ENCODE measurements at regions not wholly inside any gene's neighbourhood (a gene's known extent, or its start where the extent isn't known, plus 50 kb on each side); places are given as distances from the start of the nearest gene placed in this dataset.

GRCh38 chr10:44012921-44013320 is 364.2 kb upstream of the ZNF32 start:
- Histone ChIP-seq H3K9ac (ENCODE audit: low read depth in 1 of 2, low read length in 2 of 2) (no peak overlapping the region), H3K4me3 (ENCODE audit: low read length in 2 of 2) (no peak overlapping the region), H3K36me3 (ENCODE audit: control insufficient read depth in 2 of 2, insufficient read depth in 2 of 2, low read length in 2 of 2) (no peaks in the 10 kb centered on the region), H3K9me3 (ENCODE audit: control insufficient read depth in 2 of 2, low read length in 2 of 2) (no peaks in the 10 kb centered on the region), H3K27ac (ENCODE audit: low read depth in 2 of 2, low read length in 2 of 2) (no peak overlapping the region), H3K4me1 (ENCODE audit: control insufficient read depth in 2 of 2, insufficient read depth in 2 of 2, low read length in 2 of 2) (peaks cover 3% of the 10 kb centered on the region in 2 donors), H3K27me3 (ENCODE audit: control insufficient read depth in 2 of 2, insufficient read depth in 2 of 2, low read length in 2 of 2) (no peaks in the 10 kb centered on the region)

GRCh38 chr10:44011603-44011981 is 362.9 kb upstream of the ZNF32 start:
- no peak overlapping the region for H3K9ac ChIP-seq (ENCODE audit: low read depth in 1 of 2, low read length in 2 of 2)
- no peaks in the 10 kb centered on the region for H3K36me3 ChIP-seq (ENCODE audit: control insufficient read depth in 2 of 2, insufficient read depth in 2 of 2, low read length in 2 of 2)
- H3K27ac ChIP-seq (ENCODE audit: low read depth in 2 of 2, low read length in 2 of 2) = no peak overlapping the region
- no peak overlapping the region for H3K4me3 ChIP-seq (ENCODE audit: low read length in 2 of 2)
- H3K4me1 ChIP-seq (ENCODE audit: control insufficient read depth in 2 of 2, insufficient read depth in 2 of 2, low read length in 2 of 2) = no peaks in the 10 kb centered on the region
- no peaks in the 10 kb centered on the region for H3K9me3 ChIP-seq (ENCODE audit: control insufficient read depth in 2 of 2, low read length in 2 of 2)
- H3K27me3 ChIP-seq (ENCODE audit: control insufficient read depth in 2 of 2, insufficient read depth in 2 of 2, low read length in 2 of 2) = no peaks in the 10 kb centered on the region

DNA sequence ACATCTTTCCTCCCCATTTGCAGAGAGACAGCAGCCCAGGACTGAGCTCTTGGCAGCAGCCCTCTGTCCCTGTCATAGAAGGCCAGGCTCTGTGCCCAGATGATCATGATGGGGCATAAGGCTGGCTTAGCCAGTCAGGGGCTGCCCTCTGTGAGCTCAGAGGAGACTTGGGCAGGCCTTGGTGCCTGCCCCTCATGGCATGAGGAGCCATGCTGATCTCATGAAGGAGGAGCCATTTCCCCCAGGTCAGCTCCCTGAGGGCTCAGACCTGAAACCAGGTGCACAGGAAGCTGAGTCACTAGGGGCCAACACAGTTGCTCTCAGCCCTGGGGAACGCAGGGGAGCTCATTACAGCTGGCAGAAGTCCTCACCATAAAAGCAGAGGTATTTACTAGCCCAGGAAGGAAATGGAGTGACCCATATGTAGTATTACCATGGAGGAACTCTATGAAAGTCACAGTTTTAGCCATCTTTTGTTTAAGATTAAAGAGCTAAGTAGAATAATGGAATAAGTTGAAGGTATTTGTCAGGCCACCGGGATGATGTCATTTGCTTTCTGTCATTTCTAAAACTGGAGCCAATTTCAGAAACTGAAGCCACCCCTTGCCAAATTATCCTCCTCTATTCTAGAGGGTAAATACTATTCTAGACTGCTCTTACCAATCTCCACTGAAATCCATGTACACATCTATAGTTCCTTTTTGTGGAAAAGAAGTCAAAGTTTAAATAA is 362.4 kb upstream of the ZNF32 start:
- H3K27ac ChIP-seq (ENCODE audit: low read depth in 2 of 2, low read length in 2 of 2) = no peak overlapping the region
- no peaks in the 10 kb centered on the region for H3K4me1 ChIP-seq (ENCODE audit: control insufficient read depth in 2 of 2, insufficient read depth in 2 of 2, low read length in 2 of 2)

GRCh38 chr10:44009891-44010632 is 361.4 kb upstream of the ZNF32 start:
- no peaks in the 10 kb centered on the region for H3K9me3 ChIP-seq (ENCODE audit: control insufficient read depth in 2 of 2, low read length in 2 of 2)
- no peak overlapping the region for H3K4me3 ChIP-seq (ENCODE audit: low read length in 2 of 2)
- no peaks in the 10 kb centered on the region for H3K36me3 ChIP-seq (ENCODE audit: control insufficient read depth in 2 of 2, insufficient read depth in 2 of 2, low read length in 2 of 2)
- H3K9ac ChIP-seq (ENCODE audit: low read depth in 1 of 2, low read length in 2 of 2) = no peak overlapping the region
- no peaks in the 10 kb centered on the region for H3K27me3 ChIP-seq (ENCODE audit: control insufficient read depth in 2 of 2, insufficient read depth in 2 of 2, low read length in 2 of 2)
- no peaks in the 10 kb centered on the region for H3K4me1 ChIP-seq (ENCODE audit: control insufficient read depth in 2 of 2, insufficient read depth in 2 of 2, low read length in 2 of 2)
- H3K27ac ChIP-seq (ENCODE audit: low read depth in 2 of 2, low read length in 2 of 2) = no peak overlapping the region

More for the DNA sequence above, 362.4 kb upstream of the ZNF32 start:
- Histone ChIP-seq H3K9ac (ENCODE audit: low read depth in 1 of 2, low read length in 2 of 2) (no peak overlapping the region), H3K27me3 (ENCODE audit: control insufficient read depth in 2 of 2, insufficient read depth in 2 of 2, low read length in 2 of 2) (no peaks in the 10 kb centered on the region), H3K4me3 (ENCODE audit: low read length in 2 of 2) (no peak overlapping the region), H3K9me3 (ENCODE audit: control insufficient read depth in 2 of 2, low read length in 2 of 2) (no peaks in the 10 kb centered on the region), H3K36me3 (ENCODE audit: control insufficient read depth in 2 of 2, insufficient read depth in 2 of 2, low read length in 2 of 2) (no peaks in the 10 kb centered on the region)

DNA sequence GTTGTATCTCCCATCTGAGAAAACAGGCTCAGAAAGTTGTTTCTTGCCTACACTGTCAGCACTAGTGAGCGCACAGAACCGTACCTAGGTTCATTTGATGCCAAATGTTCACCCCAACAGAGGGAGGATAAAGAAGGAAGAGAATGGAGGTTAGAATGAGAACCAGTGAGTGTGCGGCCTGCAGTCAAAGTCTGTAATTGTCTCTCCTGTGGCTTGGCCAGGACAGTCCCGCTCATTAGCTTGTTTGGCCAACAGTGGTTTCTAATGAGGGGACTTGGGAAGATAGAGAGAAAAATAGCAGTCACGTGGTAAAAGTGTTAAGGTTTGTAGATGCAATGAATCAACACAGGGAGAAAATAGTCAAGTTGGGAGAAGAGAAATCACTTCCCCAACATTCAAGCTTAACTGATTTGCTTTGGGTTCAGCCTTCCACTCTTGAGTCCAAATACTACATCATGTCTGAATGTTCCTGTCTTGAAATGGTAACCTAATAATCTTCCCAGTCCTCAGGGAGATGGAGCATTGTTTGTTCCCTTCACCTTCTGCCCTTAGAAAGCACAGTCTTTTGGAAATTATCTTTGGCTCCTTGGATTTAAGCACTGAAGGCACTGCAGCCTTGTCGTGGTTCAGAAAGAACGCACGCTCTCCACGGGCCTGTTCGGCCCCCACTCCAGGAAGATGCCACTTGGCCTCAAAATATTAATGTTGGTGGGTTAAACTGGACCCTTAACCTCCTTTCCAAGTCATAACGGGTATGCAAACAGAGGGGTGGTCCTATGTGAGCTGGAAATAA is 360.4 kb upstream of the ZNF32 start:
- Histone ChIP-seq H3K4me3 (ENCODE audit: low read length in 2 of 2) (no peak overlapping the region), H3K4me1 (ENCODE audit: control insufficient read depth in 2 of 2, insufficient read depth in 2 of 2, low read length in 2 of 2) (no peaks in the 10 kb centered on the region), H3K36me3 (ENCODE audit: control insufficient read depth in 2 of 2, insufficient read depth in 2 of 2, low read length in 2 of 2) (no peaks in the 10 kb centered on the region), H3K27me3 (ENCODE audit: control insufficient read depth in 2 of 2, insufficient read depth in 2 of 2, low read length in 2 of 2) (no peaks in the 10 kb centered on the region), H3K27ac (ENCODE audit: low read depth in 2 of 2, low read length in 2 of 2) (no peak overlapping the region), H3K9ac (ENCODE audit: low read depth in 1 of 2, low read length in 2 of 2) (no peak overlapping the region), H3K9me3 (ENCODE audit: control insufficient read depth in 2 of 2, low read length in 2 of 2) (no peaks in the 10 kb centered on the region)

DNA sequence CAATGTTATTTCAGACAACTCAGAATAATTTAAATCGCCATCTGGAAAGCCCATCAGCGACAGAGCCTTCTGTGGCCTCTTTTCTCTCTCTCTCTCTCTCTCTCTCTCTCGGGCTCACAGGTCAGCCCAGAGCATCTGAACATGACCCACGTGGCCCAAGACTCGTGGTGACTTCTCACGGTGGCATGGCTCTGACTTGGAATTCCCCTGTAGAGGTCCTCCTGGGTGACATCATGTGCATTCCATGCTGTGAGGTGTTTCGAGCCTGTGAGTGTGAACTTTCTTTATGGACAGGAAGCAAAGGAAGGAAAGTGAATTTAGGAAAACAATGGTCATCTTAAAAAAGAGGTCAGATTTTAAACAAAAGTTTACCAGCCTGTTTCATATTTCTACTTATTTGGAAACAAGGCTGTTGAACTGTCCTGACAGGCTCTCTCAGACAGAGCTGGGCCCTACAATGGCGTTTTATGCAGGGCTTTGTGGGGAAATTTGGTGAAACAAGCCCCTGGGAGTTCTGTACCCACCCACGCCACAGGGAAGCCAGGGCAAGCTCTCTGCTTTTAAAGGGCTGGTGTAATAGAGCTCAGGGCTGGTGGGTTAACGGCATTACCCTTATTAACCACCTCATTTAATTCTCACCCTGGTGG is 359.7 kb upstream of the ZNF32 start:
- Histone ChIP-seq H3K27ac (ENCODE audit: low read depth in 2 of 2, low read length in 2 of 2) (no peak overlapping the region), H3K36me3 (ENCODE audit: control insufficient read depth in 2 of 2, insufficient read depth in 2 of 2, low read length in 2 of 2) (no peaks in the 10 kb centered on the region)

DNA sequence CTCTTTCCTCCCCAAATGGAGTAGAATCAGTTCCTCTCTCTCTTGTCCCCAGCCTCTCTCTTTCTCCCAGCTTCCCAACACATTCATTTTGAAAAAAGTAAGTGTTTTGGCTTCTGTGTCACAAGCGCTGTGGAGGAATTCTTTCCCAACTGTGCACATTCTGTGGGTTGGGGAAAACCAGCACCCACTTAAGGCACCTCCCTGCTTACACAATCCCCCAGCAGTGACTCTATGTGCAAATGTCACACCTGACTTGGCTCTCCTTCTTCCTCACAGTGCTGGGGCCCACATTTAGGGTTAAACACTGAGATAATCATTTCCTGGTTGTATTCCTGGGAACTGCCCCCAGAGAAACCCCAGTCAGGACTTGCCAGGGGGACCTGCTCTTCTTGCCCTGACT is 358.1 kb upstream of the ZNF32 start:
- Histone ChIP-seq H3K27me3 (ENCODE audit: control insufficient read depth in 2 of 2, insufficient read depth in 2 of 2, low read length in 2 of 2) (no peaks in the 10 kb centered on the region), H3K4me1 (ENCODE audit: control insufficient read depth in 2 of 2, insufficient read depth in 2 of 2, low read length in 2 of 2) (no peaks in the 10 kb centered on the region), H3K9me3 (ENCODE audit: control insufficient read depth in 2 of 2, low read length in 2 of 2) (no peaks in the 10 kb centered on the region), H3K9ac (ENCODE audit: low read depth in 1 of 2, low read length in 2 of 2) (no peak overlapping the region), H3K27ac (ENCODE audit: low read depth in 2 of 2, low read length in 2 of 2) (no peak overlapping the region), H3K36me3 (ENCODE audit: control insufficient read depth in 2 of 2, insufficient read depth in 2 of 2, low read length in 2 of 2) (no peaks in the 10 kb centered on the region), H3K4me3 (ENCODE audit: low read length in 2 of 2) (no peak overlapping the region)

More for the DNA sequence above, 359.7 kb upstream of the ZNF32 start:
- Histone ChIP-seq H3K9ac (ENCODE audit: low read depth in 1 of 2, low read length in 2 of 2) (no peak overlapping the region), H3K27me3 (ENCODE audit: control insufficient read depth in 2 of 2, insufficient read depth in 2 of 2, low read length in 2 of 2) (no peaks in the 10 kb centered on the region), H3K4me3 (ENCODE audit: low read length in 2 of 2) (no peak overlapping the region), H3K4me1 (ENCODE audit: control insufficient read depth in 2 of 2, insufficient read depth in 2 of 2, low read length in 2 of 2) (no peaks in the 10 kb centered on the region), H3K9me3 (ENCODE audit: control insufficient read depth in 2 of 2, low read length in 2 of 2) (no peaks in the 10 kb centered on the region)

DNA sequence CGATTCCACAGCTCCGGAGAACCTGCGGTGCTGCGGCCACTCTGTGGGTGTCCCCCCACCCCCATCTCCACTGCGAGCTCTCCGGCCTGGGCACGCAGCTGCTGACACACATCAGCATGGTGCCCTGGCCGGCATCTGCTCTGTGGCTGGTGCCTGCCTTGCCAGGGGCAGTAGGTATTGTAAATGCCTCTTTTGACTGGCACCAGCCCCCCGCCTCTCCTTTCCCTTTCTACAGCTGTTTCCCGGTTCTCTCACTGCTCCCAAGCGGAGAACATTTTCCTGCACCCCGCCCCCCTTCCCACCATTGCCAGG is 357.1 kb upstream of the ZNF32 start:
- Histone ChIP-seq H3K4me1 (ENCODE audit: control insufficient read depth in 2 of 2, insufficient read depth in 2 of 2, low read length in 2 of 2) (no peaks in the 10 kb centered on the region), H3K4me3 (ENCODE audit: low read length in 2 of 2) (no peak overlapping the region), H3K36me3 (ENCODE audit: control insufficient read depth in 2 of 2, insufficient read depth in 2 of 2, low read length in 2 of 2) (no peaks in the 10 kb centered on the region), H3K27me3 (ENCODE audit: control insufficient read depth in 2 of 2, insufficient read depth in 2 of 2, low read length in 2 of 2) (no peaks in the 10 kb centered on the region), H3K9me3 (ENCODE audit: control insufficient read depth in 2 of 2, low read length in 2 of 2) (no peaks in the 10 kb centered on the region), H3K27ac (ENCODE audit: low read depth in 2 of 2, low read length in 2 of 2) (no peak overlapping the region), H3K9ac (ENCODE audit: low read depth in 1 of 2, low read length in 2 of 2) (no peak overlapping the region)

DNA sequence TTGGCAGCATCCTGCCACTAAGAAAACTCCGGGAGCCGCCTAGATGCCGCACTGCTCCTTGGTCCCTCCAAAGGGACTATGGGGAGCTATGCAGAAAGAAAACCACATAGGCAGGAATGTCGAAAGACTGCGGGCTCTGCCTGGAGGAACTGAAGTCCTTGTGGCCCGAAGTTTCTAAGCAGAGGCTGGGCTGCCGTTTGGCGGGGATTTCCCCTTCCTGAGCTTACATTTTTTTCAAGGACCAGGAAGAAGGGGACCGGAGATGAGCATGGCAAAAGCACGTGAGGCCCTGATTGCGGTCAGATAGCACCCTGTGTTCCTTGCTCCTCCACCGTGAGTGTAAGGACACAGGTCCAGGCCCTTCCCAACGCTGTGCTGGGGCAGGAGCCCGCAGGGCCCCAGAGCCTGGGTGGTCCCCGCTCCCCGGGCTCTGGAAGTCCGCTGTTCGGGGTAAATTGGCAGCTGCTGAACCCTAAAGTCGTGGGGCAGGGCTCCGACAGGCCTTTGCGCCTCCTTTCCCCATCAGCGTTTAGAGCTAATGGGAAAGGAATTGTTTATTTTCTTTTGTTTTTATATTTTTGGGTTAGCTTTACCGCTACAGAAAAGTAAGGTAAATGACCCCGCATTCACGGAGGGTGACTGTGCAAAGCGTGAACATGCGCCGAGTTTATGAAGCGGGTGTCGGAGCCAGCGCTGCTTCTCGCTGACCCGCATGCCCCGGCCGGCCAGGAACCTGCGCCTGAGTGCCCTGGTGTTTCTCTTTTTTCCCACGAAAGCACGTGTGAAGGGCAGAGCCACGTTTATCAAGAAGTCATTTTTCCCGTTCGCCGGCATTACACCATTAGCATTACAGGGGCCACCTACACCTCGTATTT is 356.5 kb upstream of the ZNF32 start:
- H3K36me3 ChIP-seq (ENCODE audit: control insufficient read depth in 2 of 2, insufficient read depth in 2 of 2, low read length in 2 of 2) = no peaks in the 10 kb centered on the region
- no peaks in the 10 kb centered on the region for H3K4me1 ChIP-seq (ENCODE audit: control insufficient read depth in 2 of 2, insufficient read depth in 2 of 2, low read length in 2 of 2)
- no peak overlapping the region for H3K27ac ChIP-seq (ENCODE audit: low read depth in 2 of 2, low read length in 2 of 2)
- H3K4me3 ChIP-seq (ENCODE audit: low read length in 2 of 2) = no peak overlapping the region
- H3K9me3 ChIP-seq (ENCODE audit: control insufficient read depth in 2 of 2, low read length in 2 of 2) = no peaks in the 10 kb centered on the region
- no peaks in the 10 kb centered on the region for H3K27me3 ChIP-seq (ENCODE audit: control insufficient read depth in 2 of 2, insufficient read depth in 2 of 2, low read length in 2 of 2)
- H3K9ac ChIP-seq (ENCODE audit: low read depth in 1 of 2, low read length in 2 of 2) = no peak overlapping the region

Data from mucosa of rectum (tissue), 2 donors.